Hippocampal formation (tissue), 2 donors: ENCODE measurements at regions not wholly inside any gene's neighbourhood (a gene's known extent, or its start where the extent isn't known, plus 50 kb on each side); places are given as distances from the start of the nearest gene placed in this dataset.
"Not testable (repeated sequence)": the region's sequence is repeated elsewhere in the genome, so short reads cannot be mapped to it uniquely, and the experiment has no call there.

Experiments
- DNase-seq, 2 donors: peaks; one replicate each; lab custom pipeline; 2025; lab: John Stamatoyannopoulos, UW

- DNase-seq = no peak
These were observed 774.2 kb upstream of the COX7C start for GRCh38 chr5:85843535-85843934.

GRCh38 chr5:85849411-85849810 lies 768.3 kb upstream of the COX7C start:
- no peak for DNase-seq

- no peak for DNase-seq
These were observed 752.4 kb upstream of the COX7C start for GRCh38 chr5:85865296-85865695.

GRCh38 chr5:85868070-85868469 lies 749.7 kb upstream of the COX7C start:
- DNase-seq = no peak

GRCh38 chr5:85893996-85894395 lies 723.7 kb upstream of the COX7C start:
- no peak for DNase-seq

GRCh38 chr5:85896514-85896913 lies 721.2 kb upstream of the COX7C start:
- no peak for DNase-seq

GRCh38 chr5:85906460-85906859 lies 711.3 kb upstream of the COX7C start:
- DNase-seq = no peak

- DNase-seq = no peak
These were observed 707.4 kb upstream of the COX7C start for GRCh38 chr5:85910335-85910734.

- DNase-seq = no peak
These were observed 696.8 kb upstream of the COX7C start for GRCh38 chr5:85920984-85921383.

- DNase-seq = no peak
These were observed 696.2 kb upstream of the COX7C start for GRCh38 chr5:85921590-85921989.

- DNase-seq = no peak
These were observed 690.1 kb upstream of the COX7C start for GRCh38 chr5:85927632-85928031.

GRCh38 chr5:85929713-85930112 lies 688.0 kb upstream of the COX7C start:
- DNase-seq = no peak

GRCh38 chr5:85931220-85931619 lies 686.5 kb upstream of the COX7C start:
- DNase-seq = no peak

GRCh38 chr5:85938201-85938600 lies 679.5 kb upstream of the COX7C start:
- no peak for DNase-seq

GRCh38 chr5:85951707-85952210 lies 666.0 kb upstream of the COX7C start:
- DNase-seq = no peak

- no peak for DNase-seq
These were observed 665.1 kb upstream of the COX7C start for GRCh38 chr5:85952680-85953079.

GRCh38 chr5:85967681-85968080 lies 650.1 kb upstream of the COX7C start:
- no peak for DNase-seq

GRCh38 chr5:85972539-85972938 lies 645.2 kb upstream of the COX7C start:
- no peak for DNase-seq

- no peak for DNase-seq
These were observed 632.6 kb upstream of the COX7C start for GRCh38 chr5:85985167-85985566.

- DNase-seq = no peak
These were observed 626.7 kb upstream of the COX7C start for GRCh38 chr5:85990998-85991397.

- DNase-seq = not testable (repeated sequence)
These were observed 623.1 kb upstream of the COX7C start for GRCh38 chr5:85994653-85995052.

- no peak for DNase-seq
These were observed 619.1 kb upstream of the COX7C start for GRCh38 chr5:85998656-85999055.

- DNase-seq = no peak
These were observed 609.4 kb upstream of the COX7C start for GRCh38 chr5:86008293-86008692.

GRCh38 chr5:86008704-86009103 lies 609.0 kb upstream of the COX7C start:
- no peak for DNase-seq

- DNase-seq = no peak
These were observed 605.8 kb upstream of the COX7C start for GRCh38 chr5:86011937-86012336.
